Stimulated activated CD4-positive, alpha-beta T cell treated with anti-CD3 and anti-CD28 coated beads, Interleukin-1b, Interleukin-23, amount 100 ng/mL, for 4 hours (primary cell): ENCODE measurements at regions not wholly inside any gene's neighbourhood (a gene's known extent, or its start where the extent isn't known, plus 50 kb on each side); places are given as distances from the start of the nearest gene placed in this dataset.

Experiments used
- DNase-seq, 2 donors: peaks; one replicate each; pipeline ENCODE4 v3.0.0-alpha.2; 2020; ENCODE audit warnings: low read depth in 2 of 2

GRCh38 chr13:105058517-105058916, 1476.9 kb downstream of the EFNB2 start:
- DNase-seq: no peak

- no peak for DNase-seq
Measured at GRCh38 chr13:105052711-105053110, 1482.8 kb downstream of the EFNB2 start.

DNA sequence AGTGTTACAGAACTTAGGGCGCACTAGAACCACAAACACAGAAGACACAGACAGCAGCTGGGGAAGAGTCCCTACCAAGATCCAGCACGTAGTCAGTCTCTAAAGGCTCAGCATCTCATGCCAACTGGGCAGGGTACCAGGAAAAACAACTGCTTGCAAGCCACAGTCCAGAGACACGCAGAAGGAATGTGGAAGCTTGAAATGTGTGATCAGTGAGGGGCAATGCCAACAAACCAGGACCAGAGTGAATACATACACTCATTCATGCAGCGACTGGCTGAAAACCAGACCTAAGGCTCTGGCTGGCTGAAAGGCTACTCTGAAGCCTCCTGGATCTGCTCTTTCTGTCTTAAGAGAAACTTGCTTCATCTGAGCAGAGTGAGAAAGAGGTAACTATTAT, 1484.8 kb downstream of the EFNB2 start:
- no peak for DNase-seq

- DNase-seq: no peak
Measured at GRCh38 chr13:105048677-105049076, 1486.8 kb downstream of the EFNB2 start.

DNA sequence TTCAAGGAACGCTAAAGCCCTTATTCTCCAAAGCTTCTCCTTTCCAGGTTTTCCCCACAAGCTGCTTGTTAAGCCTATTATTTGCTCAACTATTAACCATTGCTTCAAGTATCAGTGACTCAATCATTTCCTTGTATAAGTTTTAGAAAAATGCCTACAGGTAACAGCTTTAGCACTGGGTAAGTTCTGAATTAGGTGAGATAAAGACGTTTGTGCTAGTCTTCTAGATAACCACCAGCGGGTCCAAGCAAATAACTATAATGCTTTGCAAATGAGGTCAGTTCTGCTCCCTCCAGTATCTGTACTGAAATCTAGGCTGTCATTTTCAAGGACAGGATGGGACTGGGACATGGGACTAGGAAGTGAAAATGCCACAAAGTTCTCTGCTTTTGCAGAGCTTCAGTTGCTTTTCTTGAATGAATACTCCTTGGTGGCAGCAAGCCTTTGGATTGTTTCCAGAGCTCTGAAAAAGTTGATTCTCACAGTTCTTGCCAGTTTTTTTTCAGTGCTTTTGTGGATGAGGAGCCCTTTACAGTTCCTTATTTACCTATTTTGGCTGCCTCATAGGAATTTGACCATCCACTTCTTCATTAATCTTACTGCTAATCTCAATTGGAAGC, 1487.7 kb downstream of the EFNB2 start:
- DNase-seq: no peak

GRCh38 chr13:105037110-105037509, 1498.4 kb downstream of the EFNB2 start:
- no peak for DNase-seq

DNA sequence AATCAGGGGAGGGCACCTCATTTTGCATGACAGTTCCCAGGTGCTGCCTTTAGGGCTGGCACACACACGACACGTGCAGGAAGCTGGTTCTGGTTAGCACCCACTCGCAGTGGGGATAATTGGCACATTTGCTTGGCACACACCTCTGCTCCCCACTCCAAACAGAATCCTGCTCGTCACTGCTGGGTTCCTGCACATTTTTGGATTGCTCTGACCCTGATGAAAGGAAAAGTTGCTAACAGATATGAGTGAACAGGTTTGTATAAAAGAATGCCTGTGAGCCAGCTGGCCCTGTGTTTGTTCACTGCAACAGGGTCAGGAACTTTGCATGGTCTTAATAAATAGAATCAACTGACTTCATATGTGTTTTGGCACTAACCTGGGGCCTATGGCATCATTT, 1500.4 kb downstream of the EFNB2 start:
- DNase-seq: no peak

DNA sequence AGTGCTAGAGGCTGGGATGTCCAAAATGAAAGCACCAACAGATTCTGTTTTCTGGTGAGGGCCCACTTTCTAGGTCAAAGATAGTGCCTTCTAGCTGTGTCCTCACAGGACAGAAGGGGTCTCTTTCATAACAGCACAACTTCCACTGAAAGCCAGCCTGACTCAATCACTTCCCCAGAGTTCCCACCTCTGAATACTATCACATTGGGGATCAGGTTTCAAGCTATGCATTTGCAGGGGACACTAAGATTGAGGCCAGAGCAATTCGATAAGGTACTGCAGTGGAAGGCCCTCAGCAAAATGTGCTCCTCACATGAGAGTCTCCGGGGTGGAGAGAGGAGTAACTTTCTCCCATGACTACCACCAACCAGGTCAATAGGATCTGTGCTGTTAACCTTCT, 1501.5 kb downstream of the EFNB2 start:
- no peak for DNase-seq

GRCh38 chr13:105031306-105031705, 1504.2 kb downstream of the EFNB2 start:
- DNase-seq: no peak

GRCh38 chr13:105030851-105031250, 1504.6 kb downstream of the EFNB2 start:
- DNase-seq: no peak

GRCh38 chr13:105019073-105019472, 1516.4 kb downstream of the EFNB2 start:
- DNase-seq: no peak

GRCh38 chr13:105016266-105016665, 1519.2 kb downstream of the EFNB2 start:
- DNase-seq: no peak

DNA sequence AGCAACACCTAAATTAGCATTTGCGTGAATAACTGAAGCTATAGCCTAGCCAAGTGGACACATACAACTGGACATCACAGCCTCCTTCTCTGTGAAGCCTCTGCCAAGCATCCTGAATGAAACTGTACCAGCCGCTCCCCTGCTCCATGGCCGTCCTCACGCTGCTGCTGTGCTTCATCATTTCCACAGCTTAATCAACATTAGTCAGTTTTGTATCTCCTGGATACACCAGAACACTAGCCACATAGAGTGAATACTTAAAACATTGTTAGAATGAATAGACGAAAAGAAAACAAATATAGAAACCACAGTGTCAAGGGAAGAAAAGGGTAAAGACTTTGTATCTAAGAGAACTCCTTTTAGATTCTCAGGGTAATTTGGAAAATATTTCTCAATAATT, 1526.9 kb downstream of the EFNB2 start:
- DNase-seq: no peak

DNA sequence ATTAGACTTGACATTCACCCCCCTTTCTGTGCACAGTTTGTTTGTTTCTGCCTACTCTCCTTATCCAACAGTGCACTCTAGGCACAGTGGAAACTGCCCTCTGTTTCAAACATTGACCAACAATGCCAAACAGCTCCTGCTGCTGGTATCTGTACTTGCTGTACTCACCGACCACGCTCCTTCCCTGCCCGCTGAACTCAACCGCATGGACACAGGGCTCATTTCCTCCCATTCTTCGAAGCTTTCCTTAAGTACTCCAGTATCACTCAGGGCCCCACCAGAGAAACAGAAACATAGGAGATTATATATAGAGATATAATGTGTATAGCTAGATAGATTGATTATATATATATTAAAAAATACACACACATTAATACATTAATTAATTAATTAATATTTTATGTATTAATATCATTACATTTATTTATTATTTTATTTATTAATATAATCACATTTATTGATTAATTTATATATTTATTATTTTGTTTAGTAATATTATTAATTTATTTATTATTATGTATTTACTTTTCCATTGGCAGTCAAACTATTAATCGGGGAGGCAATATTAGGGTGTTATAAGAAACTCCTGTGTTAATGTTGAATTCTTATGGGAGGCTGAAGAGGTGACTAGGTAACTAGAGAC, 1528.2 kb downstream of the EFNB2 start:
- DNase-seq: no peak

GRCh38 chr13:104996022-104996421, 1539.4 kb downstream of the EFNB2 start:
- no peak for DNase-seq

DNA sequence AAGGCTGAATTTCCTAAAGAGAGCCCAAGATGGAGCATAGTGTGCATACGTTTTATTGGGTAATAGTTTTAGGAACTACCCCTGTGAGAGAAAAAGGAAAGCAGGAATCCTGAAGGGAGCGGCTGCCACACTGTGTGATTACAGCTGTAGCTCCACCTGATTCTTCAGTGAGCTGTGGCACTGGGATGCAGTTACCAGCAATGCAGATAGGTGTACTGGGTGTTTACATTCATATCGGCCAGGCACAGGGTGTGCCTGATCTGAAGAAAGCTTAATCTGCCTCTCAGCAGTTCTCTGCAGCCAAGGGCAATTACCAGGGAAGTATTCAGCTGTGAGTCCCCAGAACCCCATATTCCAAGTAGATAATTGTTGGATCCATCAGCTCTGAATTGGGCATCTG, 1541.8 kb downstream of the EFNB2 start:
- no peak for DNase-seq

DNA sequence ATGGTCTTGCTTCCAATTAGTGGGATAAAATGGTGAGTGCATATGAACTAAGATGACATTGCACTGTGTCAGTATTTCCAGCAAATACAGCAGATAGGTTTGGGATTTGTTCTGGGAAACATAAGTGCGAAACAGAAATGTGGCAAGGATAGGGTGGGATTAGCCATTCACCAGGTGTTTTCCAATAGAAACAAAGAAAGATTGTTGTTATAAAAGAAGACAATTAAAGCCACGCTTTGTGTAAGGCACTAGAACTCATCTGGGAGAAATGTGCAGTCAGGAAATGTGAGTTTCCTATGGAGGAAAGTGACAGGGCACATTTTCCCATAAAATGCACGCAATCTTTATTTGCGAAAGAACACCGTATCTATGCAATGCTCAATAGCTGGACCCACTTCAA, 1547.8 kb downstream of the EFNB2 start:
- DNase-seq: no peak

DNA sequence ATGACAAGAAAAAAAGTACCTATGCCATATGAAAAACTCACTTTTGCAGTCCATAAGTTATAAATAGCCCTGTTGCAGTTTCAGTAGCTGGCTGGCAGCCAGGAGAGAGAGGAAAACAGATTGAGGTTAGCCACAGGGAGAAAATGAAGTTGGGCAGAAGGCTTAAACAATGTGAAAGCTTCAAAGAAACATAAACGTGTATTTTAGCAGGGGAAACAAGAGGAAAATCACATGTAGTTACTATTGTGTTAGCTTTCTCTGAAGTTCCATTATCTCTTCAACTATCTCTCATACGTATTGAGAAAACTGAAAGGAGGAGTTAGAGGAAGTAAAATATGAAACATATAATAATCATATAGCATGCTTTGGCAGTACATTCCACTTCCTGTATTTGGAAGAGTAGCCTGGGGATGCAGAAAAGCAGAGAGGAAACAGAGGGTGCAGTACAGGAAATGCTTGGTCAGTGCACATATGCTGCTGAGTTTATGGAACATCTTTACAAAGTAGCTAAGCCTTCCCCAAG, 1551.1 kb downstream of the EFNB2 start:
- DNase-seq: no peak

GRCh38 chr13:104983601-104984000, 1551.9 kb downstream of the EFNB2 start:
- no peak for DNase-seq

DNA sequence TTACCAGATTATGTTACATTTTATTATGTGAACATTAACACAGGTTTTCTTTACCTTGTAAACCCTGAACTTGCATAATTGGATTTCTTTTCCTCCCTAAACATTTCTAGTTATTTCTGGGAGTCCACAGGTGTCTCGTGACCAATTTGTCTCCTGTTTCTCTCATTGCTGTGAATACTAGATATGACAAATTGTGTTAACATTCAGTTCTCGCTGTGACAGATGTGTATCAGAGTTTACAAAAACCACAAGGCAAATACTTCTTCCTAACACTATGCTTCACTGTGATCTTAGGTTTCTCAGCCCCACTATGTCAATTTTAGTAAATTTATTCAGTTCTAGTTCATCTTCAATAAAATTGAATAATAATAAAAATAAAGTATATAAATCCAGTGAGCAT, 1554.9 kb downstream of the EFNB2 start:
- DNase-seq: no peak

- no peak for DNase-seq
Measured at GRCh38 chr13:104979281-104980030, 1556.0 kb downstream of the EFNB2 start.

DNA sequence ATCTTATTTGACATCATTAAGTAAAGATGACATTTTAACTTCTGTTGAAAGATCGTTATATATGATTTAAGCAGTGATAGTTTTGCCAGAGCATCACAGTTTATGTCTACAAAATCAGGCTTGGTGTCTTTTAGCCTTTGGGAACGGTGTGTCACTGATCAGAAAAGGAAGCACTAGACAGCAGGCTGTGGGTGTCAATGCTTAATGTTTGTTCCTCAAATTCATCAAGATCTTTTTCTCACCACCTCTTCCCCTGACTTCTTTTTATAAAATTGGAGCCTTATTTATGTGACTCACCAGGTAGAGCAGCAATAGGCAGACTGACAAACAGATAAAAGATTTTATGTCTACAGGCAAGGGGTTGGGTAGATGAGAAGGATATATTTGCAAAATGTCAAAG, 1558.5 kb downstream of the EFNB2 start:
- no peak for DNase-seq

- DNase-seq: no peak
Measured at GRCh38 chr13:104975272-104975671, 1560.2 kb downstream of the EFNB2 start.
